WI38 (cell line): ENCODE measurements at regions not wholly inside any gene's neighbourhood (a gene's known extent, or its start where the extent isn't known, plus 50 kb on each side); places are given as distances from the start of the nearest gene placed in this dataset.

Experiments
- H3K4me3 ChIP-seq: 2 replicates; pipeline ENCODE4 v1.5.1; 2011; ENCODE audit warnings: low read depth, mild to moderate bottlenecking, control low read depth, low read length
- TF ChIP-seq, protein P1 (sequence below): IDR thresholded peaks from 2 replicates; pipeline ENCODE4 v1.5.1; 2012; ENCODE audit warnings: low read depth, mild to moderate bottlenecking, control low read depth, low read length

GRCh38 chr9:26261503-26262330, 583.5 kb upstream of the TUSC1 start:
- TF ChIP-seq, protein P1, sequence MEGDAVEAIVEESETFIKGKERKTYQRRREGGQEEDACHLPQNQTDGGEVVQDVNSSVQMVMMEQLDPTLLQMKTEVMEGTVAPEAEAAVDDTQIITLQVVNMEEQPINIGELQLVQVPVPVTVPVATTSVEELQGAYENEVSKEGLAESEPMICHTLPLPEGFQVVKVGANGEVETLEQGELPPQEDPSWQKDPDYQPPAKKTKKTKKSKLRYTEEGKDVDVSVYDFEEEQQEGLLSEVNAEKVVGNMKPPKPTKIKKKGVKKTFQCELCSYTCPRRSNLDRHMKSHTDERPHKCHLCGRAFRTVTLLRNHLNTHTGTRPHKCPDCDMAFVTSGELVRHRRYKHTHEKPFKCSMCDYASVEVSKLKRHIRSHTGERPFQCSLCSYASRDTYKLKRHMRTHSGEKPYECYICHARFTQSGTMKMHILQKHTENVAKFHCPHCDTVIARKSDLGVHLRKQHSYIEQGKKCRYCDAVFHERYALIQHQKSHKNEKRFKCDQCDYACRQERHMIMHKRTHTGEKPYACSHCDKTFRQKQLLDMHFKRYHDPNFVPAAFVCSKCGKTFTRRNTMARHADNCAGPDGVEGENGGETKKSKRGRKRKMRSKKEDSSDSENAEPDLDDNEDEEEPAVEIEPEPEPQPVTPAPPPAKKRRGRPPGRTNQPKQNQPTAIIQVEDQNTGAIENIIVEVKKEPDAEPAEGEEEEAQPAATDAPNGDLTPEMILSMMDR: no peak
- H3K4me3 ChIP-seq: peak overlapping the region; percentile 28

DNA sequence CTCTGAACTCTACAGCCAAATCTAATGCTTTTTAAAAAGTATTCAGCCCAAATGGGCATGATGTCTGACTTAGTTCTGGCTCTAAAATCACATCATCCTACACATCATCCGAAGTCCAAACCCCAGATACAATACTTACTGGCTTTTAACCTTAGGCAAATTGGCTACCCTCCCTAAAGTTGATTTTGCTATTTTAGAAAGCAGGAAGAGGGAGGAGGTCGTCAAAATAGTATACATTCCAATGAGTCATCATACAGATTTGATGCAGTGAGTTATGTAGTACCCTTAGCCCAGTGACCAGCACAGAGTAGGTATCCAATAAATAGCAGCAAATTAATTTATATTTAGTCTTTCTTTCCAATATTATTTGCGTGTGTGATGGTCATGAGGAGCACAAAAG, 582.0 kb upstream of the TUSC1 start:
- H3K4me3 ChIP-seq: no peak overlapping the region
- TF ChIP-seq, protein P1: no peak

GRCh38 chr9:26247861-26248260, 569.6 kb upstream of the TUSC1 start:
- H3K4me3 ChIP-seq: no peak overlapping the region
- TF ChIP-seq, protein P1: no peak

- TF ChIP-seq, protein P1: no peak
These were observed 566.6 kb upstream of the TUSC1 start for GRCh38 chr9:26244661-26245451.

GRCh38 chr9:26243726-26244125, 565.5 kb upstream of the TUSC1 start:
- TF ChIP-seq, protein P1: no peak

More at GRCh38 chr9:26244661-26245451, 566.6 kb upstream of the TUSC1 start:
- no peak overlapping the region for H3K4me3 ChIP-seq

GRCh38 chr9:26243029-26243697, 564.9 kb upstream of the TUSC1 start:
- H3K4me3 ChIP-seq: no peak overlapping the region
- TF ChIP-seq, protein P1: no peak

More at GRCh38 chr9:26243726-26244125, 565.5 kb upstream of the TUSC1 start:
- no peak overlapping the region for H3K4me3 ChIP-seq

GRCh38 chr9:26240020-26240419, 561.8 kb upstream of the TUSC1 start:
- no peak overlapping the region for H3K4me3 ChIP-seq
- TF ChIP-seq, protein P1: no peak
